SU-DHL-6 (cell line): ENCODE measurements at regions not wholly inside any gene's neighbourhood (a gene's known extent, or its start where the extent isn't known, plus 50 kb on each side); places are given as distances from the start of the nearest gene placed in this dataset.

Source experiments
- H2AFZ ChIP-seq: fragments of 200-600 bp; sonication (generic); 2 replicates; pipeline ENCODE4 v1.6.1; 2014; ENCODE audit warnings: low read depth, mild to moderate bottlenecking, moderate library complexity, mixed read lengths, antibody characterized with exemption, low read length; ENCODE audit not compliant: severe bottlenecking
- H3F3A ChIP-seq: fragments of 200-600 bp; shearing (Covaris generic); 2 replicates; pipeline ENCODE4 v1.6.0; 2016; ENCODE audit warnings: antibody characterized with exemption, mild to moderate bottlenecking; ENCODE audit not compliant: insufficient read depth
- H3K27ac ChIP-seq: fragments of 200-600 bp; sonication (generic); 2 replicates; pipeline ENCODE4 v1.5.1; 2016; ENCODE audit warnings: low read depth, mild to moderate bottlenecking, low read length, moderate library complexity, mixed read lengths
- H3K27me3 ChIP-seq: fragments of 200-600 bp; sonication (generic), shearing (Covaris generic); 2 replicates; pipeline ENCODE4 v1.6.0; 2014; ENCODE audit warnings: mild to moderate bottlenecking, low read length
- H3K36me3 ChIP-seq: fragments of 200-600 bp; sonication (generic); 2 replicates; pipeline ENCODE4 v1.6.1; 2014; ENCODE audit warnings: mild to moderate bottlenecking, low read length, mixed read lengths
- H3K4me2 ChIP-seq: fragments of 300-600, 200-600 bp; shearing (Covaris generic), sonication (generic); 2 replicates; pipeline ENCODE4 v1.6.0; 2014; ENCODE audit warnings: low read length, low read depth, mild to moderate bottlenecking; ENCODE audit not compliant: poor library complexity, severe bottlenecking
- H3K4me3 ChIP-seq: fragments of 200-600 bp; sonication (generic); 2 replicates; pipeline ENCODE4 v1.5.1; 2014; ENCODE audit warnings: antibody characterized with exemption, low read length, mild to moderate bottlenecking, mixed read lengths; ENCODE audit not compliant: insufficient read depth, poor library complexity, severe bottlenecking
- H3K79me2 ChIP-seq: fragments of 200-600 bp; sonication (generic); 2 replicates; pipeline ENCODE4 v1.6.1; 2014; ENCODE audit warnings: mild to moderate bottlenecking, low read length, moderate library complexity; ENCODE audit not compliant: insufficient read depth
- H3K9ac ChIP-seq: fragments of 200-600 bp; sonication (generic); 2 replicates; pipeline ENCODE4 v1.7.0; 2014; ENCODE audit warnings: mild to moderate bottlenecking, low read length
- H3K9me2 ChIP-seq: fragments of 200-600 bp; sonication (generic); replicated peaks from 2 replicates; pipeline ENCODE4 v1.6.1; 2014; ENCODE audit warnings: low read length; ENCODE audit not compliant: insufficient read depth
- H3K9me3 ChIP-seq: fragments of 200-600 bp; sonication (generic); 2 replicates; pipeline ENCODE4 v1.6.1; 2014; ENCODE audit warnings: low read length, mixed read lengths; ENCODE audit not compliant: insufficient read depth
- H4K20me1 ChIP-seq: fragments of 200-600 bp; sonication (generic); 2 replicates; pipeline ENCODE4 v1.6.1; 2014; ENCODE audit warnings: low read depth, mild to moderate bottlenecking, antibody characterized with exemption, low read length, moderate library complexity, mixed read lengths
- EZH2phosphoT487 ChIP-seq: fragments of 200-600 bp; sonication (generic), shearing (Covaris generic); conservative IDR thresholded peaks from 2 replicates; pipeline ENCODE4 v1.6.1; 2018; ENCODE audit warnings: mild to moderate bottlenecking, antibody characterized with exemption, low read length, moderate library complexity, mixed read lengths
- TF ChIP-seq, protein P1 (sequence below): fragments of 200-600 bp; sonication (generic); IDR thresholded peaks from one replicate; pipeline ENCODE4 v1.5.1; 2017; ENCODE audit warnings: antibody characterized with exemption, mild to moderate bottlenecking, low read length, moderate library complexity; ENCODE audit not compliant: insufficient read depth, poor library complexity, severe bottlenecking

DNA sequence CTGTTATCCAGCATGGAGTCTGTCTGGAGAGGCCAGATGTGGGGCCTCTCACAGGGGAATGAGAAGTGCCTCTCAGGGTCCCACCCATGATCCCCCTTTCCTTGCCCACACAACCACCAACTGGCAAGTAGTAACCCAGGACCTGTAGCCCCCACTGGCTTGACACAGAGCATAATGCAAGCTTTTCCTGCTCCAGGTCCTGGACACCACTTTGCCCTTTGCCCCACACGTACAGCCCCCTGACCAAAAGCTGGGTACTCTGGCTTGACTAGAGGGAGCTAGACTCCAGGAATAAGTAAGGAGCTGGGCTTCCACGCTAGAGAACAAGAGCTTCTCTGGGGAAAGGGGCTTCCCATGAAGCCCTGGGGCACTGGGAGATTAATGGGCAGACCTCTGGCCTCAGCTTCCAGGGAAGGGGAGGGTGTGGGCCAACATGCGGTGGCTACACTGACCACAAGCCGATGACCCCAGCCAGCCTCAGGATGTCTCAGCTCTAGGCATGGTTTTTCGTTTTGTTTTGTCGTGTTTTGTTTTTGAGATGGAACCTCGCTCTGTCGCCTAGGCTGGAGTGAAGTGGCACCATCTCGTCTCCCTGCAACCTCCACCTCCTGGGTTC, 109.5 kb downstream of the C9orf50 start:
- no peaks in the 10 kb centered on the region for H3F3A ChIP-seq

DNA sequence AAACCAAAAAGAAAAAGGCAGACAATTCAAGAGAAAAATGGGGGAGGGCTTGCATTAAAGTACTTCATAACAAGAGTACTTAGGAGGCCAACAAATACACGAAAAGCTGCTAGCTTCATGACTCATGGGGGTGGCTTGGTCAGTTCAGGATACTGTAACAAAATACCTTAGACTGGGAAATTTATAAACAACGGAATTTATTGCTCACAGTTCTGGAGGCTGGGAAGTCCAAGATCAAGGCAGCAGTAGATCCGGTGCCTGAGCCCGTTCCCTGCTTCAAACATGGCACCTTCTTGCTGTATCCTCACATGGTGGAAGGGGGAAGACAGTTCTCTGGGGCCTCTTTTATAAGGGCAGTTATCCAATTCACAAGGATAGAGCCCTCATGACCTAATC, 111.4 kb downstream of the C9orf50 start:
- Histone ChIP-seq H4K20me1 (no peaks in the 10 kb centered on the region), H3K4me2 (no peak overlapping the region), H3F3A (no peaks in the 10 kb centered on the region), H3K9me3 (peaks cover 15% of the 10 kb centered on the region; the same call in 1 of the 2 replicates), H3K27ac (no peak overlapping the region), H2AFZ (no peak overlapping the region), H3K36me3 (no peaks in the 10 kb centered on the region), H3K27me3 (no peaks in the 10 kb centered on the region), H3K79me2 (no peaks in the 10 kb centered on the region), H3K4me3 (no peak overlapping the region), H3K9ac (no peak overlapping the region), H3K9me2 (no peaks in the 10 kb centered on the region)
- no peak for TF ChIP-seq EZH2phosphoT487
- TF ChIP-seq, protein P1, sequence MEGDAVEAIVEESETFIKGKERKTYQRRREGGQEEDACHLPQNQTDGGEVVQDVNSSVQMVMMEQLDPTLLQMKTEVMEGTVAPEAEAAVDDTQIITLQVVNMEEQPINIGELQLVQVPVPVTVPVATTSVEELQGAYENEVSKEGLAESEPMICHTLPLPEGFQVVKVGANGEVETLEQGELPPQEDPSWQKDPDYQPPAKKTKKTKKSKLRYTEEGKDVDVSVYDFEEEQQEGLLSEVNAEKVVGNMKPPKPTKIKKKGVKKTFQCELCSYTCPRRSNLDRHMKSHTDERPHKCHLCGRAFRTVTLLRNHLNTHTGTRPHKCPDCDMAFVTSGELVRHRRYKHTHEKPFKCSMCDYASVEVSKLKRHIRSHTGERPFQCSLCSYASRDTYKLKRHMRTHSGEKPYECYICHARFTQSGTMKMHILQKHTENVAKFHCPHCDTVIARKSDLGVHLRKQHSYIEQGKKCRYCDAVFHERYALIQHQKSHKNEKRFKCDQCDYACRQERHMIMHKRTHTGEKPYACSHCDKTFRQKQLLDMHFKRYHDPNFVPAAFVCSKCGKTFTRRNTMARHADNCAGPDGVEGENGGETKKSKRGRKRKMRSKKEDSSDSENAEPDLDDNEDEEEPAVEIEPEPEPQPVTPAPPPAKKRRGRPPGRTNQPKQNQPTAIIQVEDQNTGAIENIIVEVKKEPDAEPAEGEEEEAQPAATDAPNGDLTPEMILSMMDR, result no peak

More for the DNA sequence above, 109.5 kb downstream of the C9orf50 start:
- no peak overlapping the region for H3K4me2 ChIP-seq
- TF ChIP-seq, protein P1, result no peak
- TF ChIP-seq EZH2phosphoT487, result no peak
- H3K27me3 ChIP-seq, result no peaks in the 10 kb centered on the region
- H3K27ac ChIP-seq, result no peak overlapping the region
- peaks cover 29% of the 10 kb centered on the region; the same call in 1 of the 2 replicates for H3K9me3 ChIP-seq
- H2AFZ ChIP-seq, result no peak overlapping the region
- no peaks in the 10 kb centered on the region for H4K20me1 ChIP-seq
- no peaks in the 10 kb centered on the region for H3K79me2 ChIP-seq
- no peaks in the 10 kb centered on the region for H3K9me2 ChIP-seq
- no peak overlapping the region for H3K4me3 ChIP-seq
- H3K9ac ChIP-seq, result no peak overlapping the region
- no peaks in the 10 kb centered on the region for H3K36me3 ChIP-seq

- no peaks in the 10 kb centered on the region for H4K20me1 ChIP-seq
- H3K79me2 ChIP-seq, result no peaks in the 10 kb centered on the region
- H3K9ac ChIP-seq, result no peak overlapping the region
- no peak overlapping the region for H3K27ac ChIP-seq
- no peak for TF ChIP-seq EZH2phosphoT487
- TF ChIP-seq, protein P1, result no peak
- H3F3A ChIP-seq, result no peaks in the 10 kb centered on the region
- H3K9me3 ChIP-seq, result no peaks in the 10 kb centered on the region
- H3K9me2 ChIP-seq, result no peaks in the 10 kb centered on the region
- H3K27me3 ChIP-seq, result no peaks in the 10 kb centered on the region
- no peak overlapping the region for H2AFZ ChIP-seq
- no peak overlapping the region for H3K4me3 ChIP-seq
- no peak overlapping the region for H3K4me2 ChIP-seq
- no peaks in the 10 kb centered on the region for H3K36me3 ChIP-seq
Measured at GRCh38 chr9:129507805-129508204, 113.1 kb downstream of the C9orf50 start.
